ENCODE measurements at regions not wholly inside any gene's neighbourhood (a gene's known extent, or its start where the extent isn't known, plus 50 kb on each side); places are given as distances from the start of the nearest gene placed in this dataset.

- no peak for DNase-seq (ENCODE audit: low read depth)
These were observed 53.4 kb upstream of the GJB5 start for GRCh38 chr1:34701326-34702060.

Measured in GM04503 (cell line).